Esophagus muscularis mucosa (tissue), 3 donors: ENCODE measurements at regions not wholly inside any gene's neighbourhood (a gene's known extent, or its start where the extent isn't known, plus 50 kb on each side); places are given as distances from the start of the nearest gene placed in this dataset.

Source experiments
- CTCF ChIP-seq, 3 experiments: fragments of 200-600 bp in 2 of 3; fragments of 450-650 bp in 1 of 3; sonication (generic) in 2 of 3; IDR thresholded peaks; one replicate each; pipeline ENCODE4 v1.5.1; 2017 to 2019; ENCODE audit warnings: antibody characterized with exemption in 3 of 3, mild to moderate bottlenecking in 2 of 3, moderate library complexity in 1 of 3
- POLR2A ChIP-seq: fragments of 450-650 bp; IDR thresholded peaks from one replicate; pipeline ENCODE4 v1.6.1; 2017; ENCODE audit warnings: antibody characterized with exemption, moderate library complexity, mild to moderate bottlenecking, low read depth

DNA sequence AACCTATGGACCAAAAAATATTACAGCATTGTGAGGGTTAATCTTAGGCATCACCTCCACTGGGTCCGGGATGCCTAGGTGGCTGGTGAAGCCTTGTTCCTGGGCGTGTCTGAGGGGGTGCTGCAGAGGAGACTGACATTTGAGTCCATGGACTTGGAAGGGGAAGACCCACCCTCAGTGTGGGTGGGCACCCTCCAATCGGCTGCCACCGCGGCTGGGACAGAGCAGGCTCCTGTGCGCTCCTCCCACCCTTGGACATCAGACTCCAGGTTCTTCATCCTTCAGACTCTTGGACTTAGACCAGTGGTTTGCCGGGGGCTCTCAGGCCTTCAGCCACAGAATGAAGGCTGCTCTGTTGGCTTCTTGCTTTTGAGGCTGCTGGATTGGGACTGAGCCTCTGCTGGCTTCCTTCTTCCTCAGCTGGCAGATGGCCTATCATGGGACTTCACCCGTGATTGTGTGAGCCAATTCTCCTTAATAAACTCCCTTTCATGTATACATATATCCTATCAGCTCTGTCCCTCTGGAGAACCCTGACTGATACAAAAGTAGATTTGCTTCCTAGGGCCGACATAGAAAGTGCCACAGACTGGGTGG, 113.1 kb downstream of the TTLL2 start:
- TF ChIP-seq CTCF (IDR thresholded peaks at IDR 0.05) (no peak), POLR2A (no peak)
